ENCODE measurements at regions not wholly inside any gene's neighbourhood (a gene's known extent, or its start where the extent isn't known, plus 50 kb on each side); places are given as distances from the start of the nearest gene placed in this dataset.

- DNase-seq (ENCODE audit: low read depth, low spot score) (no peak), FAIRE-seq (no peak)
- Histone ChIP-seq H3K79me2 (ENCODE audit: control insufficient read depth, insufficient read depth, low read length) (no peaks in the 10 kb centered on the region), H3K27me3 (ENCODE audit: control insufficient read depth in 2 of 2, insufficient read depth in 2 of 2, low read length in 2 of 2) (no peaks in the 10 kb centered on the region), H4K20me1 (replicated peaks; ENCODE audit: control insufficient read depth, extremely low read depth, insufficient read depth, low read length) (no peaks in the 10 kb centered on the region), H3K4me1 (ENCODE audit: control insufficient read depth, extremely low read depth, insufficient read depth, low read length) (no peaks in the 10 kb centered on the region), H3K4me2 (ENCODE audit: insufficient read depth, low read length) (no peak overlapping the region), H3K27ac (ENCODE audit: insufficient read depth, low read depth, low read length) (no peak overlapping the region), H3K9me1 (replicated peaks; ENCODE audit: control insufficient read depth, extremely low read depth, insufficient read depth, low read length) (no peaks in the 10 kb centered on the region), H2AFZ (ENCODE audit: low read depth, low read length) (no peak overlapping the region), H3K36me3 (ENCODE audit: control insufficient read depth in 2 of 2, extremely low read depth in 1 of 2, insufficient read depth in 2 of 2, low read length in 2 of 2) (no peaks in the 10 kb centered on the region), H3K9me3 (replicated peaks; ENCODE audit: control insufficient read depth, insufficient read depth, low read length) (no peaks in the 10 kb centered on the region), H3K9ac (replicated peaks; ENCODE audit: extremely low read depth, insufficient read depth, low read length) (no peak overlapping the region), H3K4me3 (replicated peaks in 1 of 3; ENCODE audit: insufficient read depth in 1 of 3, low read depth in 1 of 3, low read length in 3 of 3) (no peak overlapping the region)
- POLR2A ChIA-PET, result no interaction called here
- CTCF ChIA-PET, result no interaction called here
- dilution Hi-C loops (cut with MboI; ENCODE audit: extremely low pct_ligation_motif_present, low sequenced_read_pairs) (no loop called here), intact Hi-C loops (cut with micrococcal nuclease) (no loop called here)
- TF ChIP-seq EZH2 (IDR thresholded peaks at IDR 0.05; ENCODE audit: borderline replicate concordance, low read depth, low read length, severe bottlenecking) (no peak), POLR2AphosphoS5 (IDR thresholded peaks at IDR 0.05; ENCODE audit: insufficient read depth, low read depth, low read length) (no peak), POLR2A (IDR thresholded peaks at IDR 0.05; ENCODE audit: low read depth, low read length) (no peak), GATA2 (IDR thresholded peaks at IDR 0.05; ENCODE audit: insufficient read depth, insufficient read length, low read depth, low read length) (no peak), FOS (IDR thresholded peaks at IDR 0.05; ENCODE audit: borderline replicate concordance, insufficient read depth, low read length) (no peak), JUN (IDR thresholded peaks at IDR 0.05; ENCODE audit: borderline replicate concordance, insufficient read depth, insufficient read length, low read depth) (no peak), CTCF (IDR thresholded peaks at IDR 0.05; ENCODE audit: extremely low read depth in 1 of 2, insufficient read depth in 1 of 2, low read depth in 1 of 2, low read length in 2 of 2) (no peak), MAX (IDR thresholded peaks at IDR 0.05; ENCODE audit: insufficient read depth, insufficient read length) (no peak), MYC (IDR thresholded peaks at IDR 0.05; ENCODE audit: low read depth, low read length) (no peak)
- BruUV-seq (replicated peaks), result no TSS peak
Observed at GRCh38 chr1:87204441-87204840, 124.2 kb upstream of the LMO4 start.
